ENCODE measurements at regions not wholly inside any gene's neighbourhood (a gene's known extent, or its start where the extent isn't known, plus 50 kb on each side); places are given as distances from the start of the nearest gene placed in this dataset.

DNA sequence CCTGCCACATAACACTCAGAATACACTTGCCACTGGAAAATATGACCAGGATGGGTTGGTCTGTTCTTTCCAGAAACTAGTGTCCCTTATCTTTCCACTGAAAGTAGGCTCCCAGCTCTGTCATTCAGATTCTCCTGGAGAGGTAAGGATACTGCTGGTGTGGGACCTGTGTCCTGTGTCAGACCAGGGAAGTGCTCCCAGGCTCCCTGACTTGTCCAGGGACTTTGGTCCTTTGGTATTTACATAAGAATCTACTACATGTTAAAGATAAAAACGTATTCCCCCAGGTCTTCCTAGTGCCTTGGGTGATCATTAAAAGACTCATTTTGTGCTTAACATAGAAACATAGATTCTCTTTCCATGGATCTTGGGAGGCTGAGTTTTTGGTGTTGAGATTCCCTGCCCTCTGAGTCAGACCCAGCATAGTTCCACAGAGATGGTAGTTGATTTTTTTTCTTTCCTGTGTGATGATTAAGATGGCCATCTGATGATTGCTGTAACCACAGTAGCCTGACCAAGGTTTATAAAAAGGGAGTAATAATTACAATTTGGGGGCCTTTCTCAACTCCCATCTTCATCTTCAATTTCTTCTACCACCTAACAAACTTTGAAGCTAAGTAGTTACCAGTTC, 159.8 kb upstream of the JADE1 start:
- TF ChIP-seq, protein P1, sequence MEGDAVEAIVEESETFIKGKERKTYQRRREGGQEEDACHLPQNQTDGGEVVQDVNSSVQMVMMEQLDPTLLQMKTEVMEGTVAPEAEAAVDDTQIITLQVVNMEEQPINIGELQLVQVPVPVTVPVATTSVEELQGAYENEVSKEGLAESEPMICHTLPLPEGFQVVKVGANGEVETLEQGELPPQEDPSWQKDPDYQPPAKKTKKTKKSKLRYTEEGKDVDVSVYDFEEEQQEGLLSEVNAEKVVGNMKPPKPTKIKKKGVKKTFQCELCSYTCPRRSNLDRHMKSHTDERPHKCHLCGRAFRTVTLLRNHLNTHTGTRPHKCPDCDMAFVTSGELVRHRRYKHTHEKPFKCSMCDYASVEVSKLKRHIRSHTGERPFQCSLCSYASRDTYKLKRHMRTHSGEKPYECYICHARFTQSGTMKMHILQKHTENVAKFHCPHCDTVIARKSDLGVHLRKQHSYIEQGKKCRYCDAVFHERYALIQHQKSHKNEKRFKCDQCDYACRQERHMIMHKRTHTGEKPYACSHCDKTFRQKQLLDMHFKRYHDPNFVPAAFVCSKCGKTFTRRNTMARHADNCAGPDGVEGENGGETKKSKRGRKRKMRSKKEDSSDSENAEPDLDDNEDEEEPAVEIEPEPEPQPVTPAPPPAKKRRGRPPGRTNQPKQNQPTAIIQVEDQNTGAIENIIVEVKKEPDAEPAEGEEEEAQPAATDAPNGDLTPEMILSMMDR (IDR thresholded peaks at IDR 0.05): no peak
- no peak for TF ChIP-seq POLR2A (IDR thresholded peaks at IDR 0.05)

Data from heart left ventricle (tissue), 13 donors.